NB4 (cell line): ENCODE measurements at regions not wholly inside any gene's neighbourhood (a gene's known extent, or its start where the extent isn't known, plus 50 kb on each side); places are given as distances from the start of the nearest gene placed in this dataset.

ENCODE experiments used
- POLR2A ChIP-seq: IDR thresholded peaks from 2 replicates; pipeline ENCODE4 v1.6.1; 2011; ENCODE audit warnings: mild to moderate bottlenecking; ENCODE audit not compliant: insufficient read length; ENCODE audit errors: extremely low read depth
- TF ChIP-seq, protein P1 (sequence below): IDR thresholded peaks from one replicate; pipeline ENCODE4 v1.5.1; 2012; ENCODE audit warnings: low read depth, low read length

GRCh38 chr1:219555031-219555692 lies 57.7 kb downstream of the ZC3H11B start:
- TF ChIP-seq, protein P1, sequence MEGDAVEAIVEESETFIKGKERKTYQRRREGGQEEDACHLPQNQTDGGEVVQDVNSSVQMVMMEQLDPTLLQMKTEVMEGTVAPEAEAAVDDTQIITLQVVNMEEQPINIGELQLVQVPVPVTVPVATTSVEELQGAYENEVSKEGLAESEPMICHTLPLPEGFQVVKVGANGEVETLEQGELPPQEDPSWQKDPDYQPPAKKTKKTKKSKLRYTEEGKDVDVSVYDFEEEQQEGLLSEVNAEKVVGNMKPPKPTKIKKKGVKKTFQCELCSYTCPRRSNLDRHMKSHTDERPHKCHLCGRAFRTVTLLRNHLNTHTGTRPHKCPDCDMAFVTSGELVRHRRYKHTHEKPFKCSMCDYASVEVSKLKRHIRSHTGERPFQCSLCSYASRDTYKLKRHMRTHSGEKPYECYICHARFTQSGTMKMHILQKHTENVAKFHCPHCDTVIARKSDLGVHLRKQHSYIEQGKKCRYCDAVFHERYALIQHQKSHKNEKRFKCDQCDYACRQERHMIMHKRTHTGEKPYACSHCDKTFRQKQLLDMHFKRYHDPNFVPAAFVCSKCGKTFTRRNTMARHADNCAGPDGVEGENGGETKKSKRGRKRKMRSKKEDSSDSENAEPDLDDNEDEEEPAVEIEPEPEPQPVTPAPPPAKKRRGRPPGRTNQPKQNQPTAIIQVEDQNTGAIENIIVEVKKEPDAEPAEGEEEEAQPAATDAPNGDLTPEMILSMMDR, result no peak
- TF ChIP-seq POLR2A, result no peak
